GM23248 (cell line): ENCODE measurements at regions not wholly inside any gene's neighbourhood (a gene's known extent, or its start where the extent isn't known, plus 50 kb on each side); places are given as distances from the start of the nearest gene placed in this dataset.
"Not testable (repeated sequence)": the region's sequence is repeated elsewhere in the genome, so short reads cannot be mapped to it uniquely, and the experiment has no call there.

Experiments used
- EZH2 ChIP-seq: fragments of 200-600 bp; sonication (generic); IDR thresholded peaks from 2 replicates; pipeline ENCODE4 v1.6.1; 2018; ENCODE audit warnings: antibody characterized with exemption, mild to moderate bottlenecking; ENCODE audit not compliant: insufficient read depth, poor library complexity, severe bottlenecking
- EZH2phosphoT487 ChIP-seq: fragments of 200-600 bp; sonication (generic); IDR thresholded peaks from 2 replicates; pipeline ENCODE4 v1.6.1; 2018; ENCODE audit warnings: antibody characterized with exemption, moderate library complexity, mild to moderate bottlenecking, low read depth; ENCODE audit not compliant: insufficient read depth

DNA sequence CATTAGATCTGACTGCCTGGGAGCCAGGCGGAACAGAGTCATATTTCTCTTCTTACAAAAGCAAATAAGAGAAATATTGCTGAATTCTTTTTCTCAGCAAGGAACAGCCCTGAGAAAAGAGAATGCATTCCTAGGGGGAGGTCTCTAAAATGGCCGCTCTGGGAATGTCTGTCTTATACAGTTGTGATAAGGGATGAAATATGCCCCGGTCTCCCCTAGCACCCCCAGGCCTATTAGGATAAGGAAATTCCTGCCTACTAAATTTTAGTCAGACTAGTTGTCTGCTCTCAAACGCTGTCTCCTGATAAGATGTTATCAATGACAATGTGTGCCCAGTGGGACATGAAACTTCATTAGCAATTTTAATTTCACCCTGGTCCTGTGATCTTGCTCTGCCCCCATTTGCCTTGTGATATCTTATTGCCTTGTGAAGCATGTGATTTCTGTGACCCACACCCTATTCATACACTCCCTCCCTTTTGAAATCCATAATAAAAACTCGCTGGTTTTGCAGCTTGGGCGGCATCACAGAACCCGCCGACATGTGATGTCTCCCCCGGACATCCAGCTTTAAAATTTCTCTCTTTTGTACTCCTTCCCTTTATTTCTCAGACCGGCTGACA lies 56.8 kb upstream of the TMEM97 start:
- TF ChIP-seq EZH2, EZH2phosphoT487: not testable (repeated sequence)
